GM12865 (cell line): ENCODE measurements at regions not wholly inside any gene's neighbourhood (a gene's known extent, or its start where the extent isn't known, plus 50 kb on each side); places are given as distances from the start of the nearest gene placed in this dataset.
A peak's percentile ranks its signal among the peaks of the same experiment; 100 is the strongest.

Experiments used
- DNase-seq: peaks from one replicate; pipeline ENCODE4 v3.0.0; 2010; ENCODE audit warnings: low read depth
- H3K4me3 ChIP-seq: 2 replicates; pipeline ENCODE4 v1.5.1; 2011; ENCODE audit warnings: mild to moderate bottlenecking, low read depth, low read length, control low read depth
- CTCF ChIP-seq: IDR thresholded peaks from 2 replicates; pipeline ENCODE4 v1.5.1; 2011; ENCODE audit warnings: low read length, control low read depth, low read depth, inconsistent platforms; ENCODE audit not compliant: insufficient read depth; ENCODE audit errors: missing control alignments

GRCh38 chr9:603126-603525, 238.4 kb upstream of the DMRT1 start:
- no peak overlapping the region for H3K4me3 ChIP-seq
- no peak for TF ChIP-seq CTCF
- no peak for DNase-seq

GRCh38 chr9:607417-607816, 234.1 kb upstream of the DMRT1 start:
- no peak for TF ChIP-seq CTCF
- DNase-seq, result no peak
- H3K4me3 ChIP-seq, result no peak overlapping the region

GRCh38 chr9:613771-614347, 227.6 kb upstream of the DMRT1 start:
- DNase-seq, result peak; percentile 78
- peak; percentile 65 for TF ChIP-seq CTCF
- no peak overlapping the region for H3K4me3 ChIP-seq

GRCh38 chr9:614431-614830, 227.1 kb upstream of the DMRT1 start:
- no peak overlapping the region for H3K4me3 ChIP-seq
- DNase-seq, result no peak
- TF ChIP-seq CTCF, result no peak

GRCh38 chr9:615756-616155, 225.7 kb upstream of the DMRT1 start:
- no peak overlapping the region for H3K4me3 ChIP-seq
- TF ChIP-seq CTCF, result no peak
- no peak for DNase-seq

- no peak for DNase-seq
- no peak overlapping the region for H3K4me3 ChIP-seq
- TF ChIP-seq CTCF, result no peak
Observed at GRCh38 chr9:616694-617093, 224.8 kb upstream of the DMRT1 start.

GRCh38 chr9:617445-618085, 223.9 kb upstream of the DMRT1 start:
- no peak overlapping the region for H3K4me3 ChIP-seq
- no peak for TF ChIP-seq CTCF
- DNase-seq, result no peak
